ENCODE measurements at regions not wholly inside any gene's neighbourhood (a gene's known extent, or its start where the extent isn't known, plus 50 kb on each side); places are given as distances from the start of the nearest gene placed in this dataset.

DNA sequence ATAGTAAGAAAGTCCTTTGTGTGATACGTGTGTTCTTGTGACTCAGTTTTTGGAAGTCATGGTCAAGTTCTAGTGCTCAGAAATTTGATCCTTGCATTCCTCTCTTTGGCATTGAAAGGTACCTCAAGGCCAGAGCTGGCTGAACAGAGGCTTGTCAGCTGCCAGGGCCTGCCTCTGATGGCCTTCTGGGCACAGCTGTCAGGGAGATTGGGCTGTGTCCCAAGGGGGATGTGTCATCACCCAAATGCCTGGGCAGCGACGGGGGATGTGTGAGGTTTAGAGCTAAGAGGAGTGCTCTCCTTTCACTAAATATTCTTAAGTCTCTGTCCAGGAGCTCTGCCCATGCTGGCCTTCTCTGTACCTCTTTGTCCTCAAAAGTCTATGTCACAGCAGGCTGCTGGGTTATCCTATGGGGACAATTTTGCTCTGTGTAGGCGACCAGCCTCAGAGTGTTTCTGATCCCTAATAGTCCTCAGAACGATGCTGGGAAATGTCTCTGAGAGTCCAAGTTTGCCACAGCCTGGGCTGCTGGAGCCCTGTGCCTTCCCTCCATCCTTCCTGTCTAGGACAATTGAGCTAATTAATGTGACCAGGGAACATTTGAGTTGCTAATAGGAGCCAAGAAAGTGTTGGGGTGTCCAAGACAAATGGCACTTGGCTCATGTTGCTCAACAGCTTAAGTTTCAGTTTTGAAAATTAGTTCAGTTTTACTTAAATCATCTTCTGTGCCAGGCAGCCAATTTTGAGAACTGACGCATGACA is 115.4 kb upstream of the ZNF521 start:
- TF ChIP-seq POLR2AphosphoS5 (IDR thresholded peaks at IDR 0.05; ENCODE audit: insufficient read depth, low read depth, low read length) (no peak), JUN (IDR thresholded peaks at IDR 0.05; ENCODE audit: borderline replicate concordance, insufficient read depth, insufficient read length, low read depth) (no peak), FOS (IDR thresholded peaks at IDR 0.05; ENCODE audit: borderline replicate concordance, insufficient read depth, low read length) (no peak), MYC (IDR thresholded peaks at IDR 0.05; ENCODE audit: low read depth, low read length) (no peak), GATA2 (IDR thresholded peaks at IDR 0.05; ENCODE audit: insufficient read depth, insufficient read length, low read depth, low read length) (no peak), EZH2 (IDR thresholded peaks at IDR 0.05; ENCODE audit: borderline replicate concordance, low read depth, low read length, severe bottlenecking) (no peak), POLR2A (IDR thresholded peaks at IDR 0.05; ENCODE audit: low read depth, low read length) (no peak)
- TF ChIP-seq, protein P1, sequence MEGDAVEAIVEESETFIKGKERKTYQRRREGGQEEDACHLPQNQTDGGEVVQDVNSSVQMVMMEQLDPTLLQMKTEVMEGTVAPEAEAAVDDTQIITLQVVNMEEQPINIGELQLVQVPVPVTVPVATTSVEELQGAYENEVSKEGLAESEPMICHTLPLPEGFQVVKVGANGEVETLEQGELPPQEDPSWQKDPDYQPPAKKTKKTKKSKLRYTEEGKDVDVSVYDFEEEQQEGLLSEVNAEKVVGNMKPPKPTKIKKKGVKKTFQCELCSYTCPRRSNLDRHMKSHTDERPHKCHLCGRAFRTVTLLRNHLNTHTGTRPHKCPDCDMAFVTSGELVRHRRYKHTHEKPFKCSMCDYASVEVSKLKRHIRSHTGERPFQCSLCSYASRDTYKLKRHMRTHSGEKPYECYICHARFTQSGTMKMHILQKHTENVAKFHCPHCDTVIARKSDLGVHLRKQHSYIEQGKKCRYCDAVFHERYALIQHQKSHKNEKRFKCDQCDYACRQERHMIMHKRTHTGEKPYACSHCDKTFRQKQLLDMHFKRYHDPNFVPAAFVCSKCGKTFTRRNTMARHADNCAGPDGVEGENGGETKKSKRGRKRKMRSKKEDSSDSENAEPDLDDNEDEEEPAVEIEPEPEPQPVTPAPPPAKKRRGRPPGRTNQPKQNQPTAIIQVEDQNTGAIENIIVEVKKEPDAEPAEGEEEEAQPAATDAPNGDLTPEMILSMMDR (IDR thresholded peaks at IDR 0.05; ENCODE audit: extremely low read depth in 1 of 2, insufficient read depth in 1 of 2, low read depth in 1 of 2, low read length in 2 of 2) = no peak
- TF ChIP-seq, protein P2, sequence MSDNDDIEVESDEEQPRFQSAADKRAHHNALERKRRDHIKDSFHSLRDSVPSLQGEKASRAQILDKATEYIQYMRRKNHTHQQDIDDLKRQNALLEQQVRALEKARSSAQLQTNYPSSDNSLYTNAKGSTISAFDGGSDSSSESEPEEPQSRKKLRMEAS (IDR thresholded peaks at IDR 0.05; ENCODE audit: insufficient read depth, insufficient read length) = no peak
- Histone ChIP-seq H3K9me1 (replicated peaks; ENCODE audit: control insufficient read depth, extremely low read depth, insufficient read depth, low read length) (no peaks in the 10 kb centered on the region), H3K9me3 (replicated peaks; ENCODE audit: control insufficient read depth, insufficient read depth, low read length) (no peaks in the 10 kb centered on the region), H3K4me3 (replicated peaks in 1 of 3; ENCODE audit: insufficient read depth in 1 of 3, low read depth in 1 of 3, low read length in 3 of 3) (no peak overlapping the region), H2AFZ (ENCODE audit: low read depth, low read length) (no peak overlapping the region), H3K4me2 (ENCODE audit: insufficient read depth, low read length) (no peak overlapping the region), H3K79me2 (ENCODE audit: control insufficient read depth, insufficient read depth, low read length) (no peaks in the 10 kb centered on the region), H3K27me3 (ENCODE audit: control insufficient read depth in 2 of 2, insufficient read depth in 2 of 2, low read length in 2 of 2) (peaks cover 3 to 8% of the 10 kb centered on the region in 2 experiments), H3K27ac (ENCODE audit: insufficient read depth, low read depth, low read length) (no peak overlapping the region), H4K20me1 (replicated peaks; ENCODE audit: control insufficient read depth, extremely low read depth, insufficient read depth, low read length) (no peaks in the 10 kb centered on the region), H3K9ac (replicated peaks; ENCODE audit: extremely low read depth, insufficient read depth, low read length) (no peak overlapping the region), H3K4me1 (ENCODE audit: control insufficient read depth, extremely low read depth, insufficient read depth, low read length) (peaks cover 4% of the 10 kb centered on the region), H3K36me3 (ENCODE audit: control insufficient read depth in 2 of 2, extremely low read depth in 1 of 2, insufficient read depth in 2 of 2, low read length in 2 of 2) (no peaks in the 10 kb centered on the region)
- ChIA-PET POLR2A (no interaction called here), CTCF (interaction anchor here (1.0 to 1.1 kb wide), 2 partner anchors 9 kb away, joined by 3 to 8 read pairs; no protein-coding TSS in a partner anchor)
- dilution Hi-C loops (cut with MboI; ENCODE audit: extremely low pct_ligation_motif_present, low sequenced_read_pairs) (no loop called here), intact Hi-C loops (cut with micrococcal nuclease) (no loop called here)
- BruUV-seq (replicated peaks) = no TSS peak
- no peak for DNase-seq (ENCODE audit: low read depth, low spot score)
- no peak for FAIRE-seq
